ENCODE measurements at regions not wholly inside any gene's neighbourhood (a gene's known extent, or its start where the extent isn't known, plus 50 kb on each side); places are given as distances from the start of the nearest gene placed in this dataset.

DNA sequence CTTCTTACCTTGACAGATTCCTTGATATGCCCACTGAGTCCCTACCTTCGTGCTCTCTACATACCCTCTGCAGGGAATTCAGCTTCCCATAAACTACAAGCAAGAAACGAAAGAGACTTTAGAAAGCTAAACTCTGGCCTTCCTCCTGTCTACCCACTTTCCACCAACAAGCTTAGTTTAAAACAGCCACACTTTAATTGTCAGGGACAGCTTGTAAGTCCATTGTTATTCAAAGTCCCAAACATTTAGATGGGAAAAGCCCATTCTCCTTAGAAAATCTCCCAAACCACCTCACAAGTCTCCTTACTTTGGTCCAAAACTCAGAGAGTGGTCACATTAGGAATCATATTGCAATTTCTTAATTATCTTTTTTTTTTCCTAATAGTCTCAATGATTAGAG lies 2695.8 kb downstream of the PCDH9 start:
- no peak for DNase-seq (ENCODE audit: low read depth)
- no peak overlapping the region for H3K4me3 ChIP-seq (ENCODE audit: low read depth, low read length)
- TF ChIP-seq, protein P1, sequence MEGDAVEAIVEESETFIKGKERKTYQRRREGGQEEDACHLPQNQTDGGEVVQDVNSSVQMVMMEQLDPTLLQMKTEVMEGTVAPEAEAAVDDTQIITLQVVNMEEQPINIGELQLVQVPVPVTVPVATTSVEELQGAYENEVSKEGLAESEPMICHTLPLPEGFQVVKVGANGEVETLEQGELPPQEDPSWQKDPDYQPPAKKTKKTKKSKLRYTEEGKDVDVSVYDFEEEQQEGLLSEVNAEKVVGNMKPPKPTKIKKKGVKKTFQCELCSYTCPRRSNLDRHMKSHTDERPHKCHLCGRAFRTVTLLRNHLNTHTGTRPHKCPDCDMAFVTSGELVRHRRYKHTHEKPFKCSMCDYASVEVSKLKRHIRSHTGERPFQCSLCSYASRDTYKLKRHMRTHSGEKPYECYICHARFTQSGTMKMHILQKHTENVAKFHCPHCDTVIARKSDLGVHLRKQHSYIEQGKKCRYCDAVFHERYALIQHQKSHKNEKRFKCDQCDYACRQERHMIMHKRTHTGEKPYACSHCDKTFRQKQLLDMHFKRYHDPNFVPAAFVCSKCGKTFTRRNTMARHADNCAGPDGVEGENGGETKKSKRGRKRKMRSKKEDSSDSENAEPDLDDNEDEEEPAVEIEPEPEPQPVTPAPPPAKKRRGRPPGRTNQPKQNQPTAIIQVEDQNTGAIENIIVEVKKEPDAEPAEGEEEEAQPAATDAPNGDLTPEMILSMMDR (conservative IDR thresholded peaks at IDR 0.05; ENCODE audit: low read depth, low read length) = no peak

GRCh38 chr13:64531400-64531799 lies 2698.7 kb downstream of the PCDH9 start:
- H3K4me3 ChIP-seq (ENCODE audit: low read depth, low read length) = no peak overlapping the region
- no peak for DNase-seq (ENCODE audit: low read depth)
- TF ChIP-seq, protein P1 (conservative IDR thresholded peaks at IDR 0.05; ENCODE audit: low read depth, low read length) = no peak

DNA sequence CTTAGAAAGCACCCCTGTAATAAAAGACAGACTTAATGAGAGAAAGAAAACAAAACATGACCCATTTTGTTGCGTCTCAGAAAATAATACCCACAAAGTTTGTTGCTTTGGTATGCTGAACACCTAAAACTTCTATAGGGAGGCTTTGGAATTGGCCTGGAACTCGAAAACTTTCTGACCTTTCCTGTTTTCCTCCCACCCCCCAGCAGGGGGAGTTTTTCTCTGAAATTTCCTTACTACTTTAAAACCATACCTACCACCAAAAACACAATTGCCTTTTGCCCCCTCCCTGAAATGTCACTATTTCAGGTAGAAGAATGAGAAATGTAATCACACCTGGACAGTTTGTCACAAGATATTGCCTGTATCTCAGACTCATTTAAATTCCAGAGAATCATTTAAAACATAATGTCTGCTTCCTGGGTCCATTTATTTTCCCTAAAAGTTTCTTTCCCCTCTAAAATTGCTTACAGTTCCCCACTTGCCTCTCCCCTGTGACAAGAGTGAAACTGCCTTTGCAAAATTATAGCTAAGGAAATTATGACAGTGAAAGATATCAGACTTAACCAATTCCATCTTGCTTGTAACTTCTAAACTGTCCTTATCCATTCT lies 2700.2 kb downstream of the PCDH9 start:
- no peak for DNase-seq (ENCODE audit: low read depth)
- no peak overlapping the region for H3K4me3 ChIP-seq (ENCODE audit: low read depth, low read length)
- TF ChIP-seq, protein P1 (conservative IDR thresholded peaks at IDR 0.05; ENCODE audit: low read depth, low read length) = peak; percentile 67

DNA sequence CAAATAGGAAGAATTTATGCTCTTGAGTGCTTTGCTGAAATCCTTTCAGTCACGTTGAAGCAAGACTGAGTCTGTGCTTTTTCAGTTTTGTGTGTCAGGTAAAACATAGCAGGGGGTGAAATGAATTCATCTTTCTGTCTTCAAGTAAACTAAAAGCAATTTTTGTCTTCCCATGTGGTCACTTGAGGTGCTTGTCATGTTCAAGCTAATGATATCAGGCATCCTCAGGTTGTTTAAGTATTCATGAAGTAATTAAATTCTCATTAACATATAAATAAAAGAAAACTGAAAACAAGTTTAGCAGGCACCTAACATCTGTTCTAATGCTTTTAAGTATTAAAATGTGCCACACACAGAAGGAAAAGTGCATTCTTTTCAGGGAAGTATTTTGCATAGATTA lies 2701.3 kb downstream of the PCDH9 start:
- no peak for DNase-seq (ENCODE audit: low read depth)
- TF ChIP-seq, protein P1 (conservative IDR thresholded peaks at IDR 0.05; ENCODE audit: low read depth, low read length) = no peak
- H3K4me3 ChIP-seq (ENCODE audit: low read depth, low read length) = no peak overlapping the region

DNA sequence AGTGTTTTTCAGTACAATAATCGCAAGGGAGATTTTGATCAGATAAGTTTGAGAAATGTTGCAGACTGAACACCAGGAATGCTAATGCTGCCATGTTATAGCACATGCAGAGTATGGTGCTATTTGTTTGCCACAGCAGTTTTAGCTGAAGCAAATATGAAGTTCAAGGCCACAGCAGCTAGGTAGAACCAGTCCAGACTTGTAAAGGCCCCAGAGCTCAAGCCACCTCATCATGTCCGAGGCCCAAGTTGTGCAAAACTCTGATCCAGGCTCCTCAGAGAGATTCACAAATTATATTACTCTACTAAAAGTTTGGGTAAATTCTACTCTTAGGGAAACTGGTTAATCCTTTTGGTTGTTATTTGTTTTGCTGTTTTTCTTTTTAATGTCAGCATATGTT lies 2702.6 kb downstream of the PCDH9 start:
- TF ChIP-seq, protein P1 (conservative IDR thresholded peaks at IDR 0.05; ENCODE audit: low read depth, low read length) = no peak
- H3K4me3 ChIP-seq (ENCODE audit: low read depth, low read length) = no peak overlapping the region
- DNase-seq (ENCODE audit: low read depth) = no peak

GRCh38 chr13:64525687-64526086 lies 2704.4 kb downstream of the PCDH9 start:
- DNase-seq (ENCODE audit: low read depth) = no peak
- H3K4me3 ChIP-seq (ENCODE audit: low read depth, low read length) = no peak overlapping the region
- TF ChIP-seq, protein P1 (conservative IDR thresholded peaks at IDR 0.05; ENCODE audit: low read depth, low read length) = no peak

DNA sequence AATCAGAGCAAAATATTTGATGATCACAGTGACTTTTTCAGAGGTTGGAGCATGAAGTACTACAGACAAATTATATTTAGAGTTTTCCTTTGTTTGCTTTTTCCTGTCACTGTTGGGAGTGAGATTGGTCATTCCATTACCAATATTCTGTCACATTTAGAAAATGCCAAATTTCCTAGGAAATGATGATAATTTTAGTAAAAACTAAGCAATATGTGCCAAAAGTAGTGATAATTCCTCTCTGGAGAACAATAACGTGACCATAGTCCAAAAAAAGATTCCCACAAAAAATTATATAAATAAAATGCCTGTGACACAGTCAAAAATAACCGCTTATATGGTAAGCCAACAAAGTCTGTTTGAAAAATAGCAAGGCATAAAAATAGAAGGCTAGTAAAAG lies 2719.4 kb downstream of the PCDH9 start:
- no peak for DNase-seq (ENCODE audit: low read depth)
- TF ChIP-seq, protein P1 (conservative IDR thresholded peaks at IDR 0.05; ENCODE audit: low read depth, low read length) = no peak

More for the DNA sequence above, 2719.4 kb downstream of the PCDH9 start:
- no peak overlapping the region for H3K4me3 ChIP-seq (ENCODE audit: low read depth, low read length)
